ENCODE measurements at regions not wholly inside any gene's neighbourhood (a gene's known extent, or its start where the extent isn't known, plus 50 kb on each side); places are given as distances from the start of the nearest gene placed in this dataset.

DNA sequence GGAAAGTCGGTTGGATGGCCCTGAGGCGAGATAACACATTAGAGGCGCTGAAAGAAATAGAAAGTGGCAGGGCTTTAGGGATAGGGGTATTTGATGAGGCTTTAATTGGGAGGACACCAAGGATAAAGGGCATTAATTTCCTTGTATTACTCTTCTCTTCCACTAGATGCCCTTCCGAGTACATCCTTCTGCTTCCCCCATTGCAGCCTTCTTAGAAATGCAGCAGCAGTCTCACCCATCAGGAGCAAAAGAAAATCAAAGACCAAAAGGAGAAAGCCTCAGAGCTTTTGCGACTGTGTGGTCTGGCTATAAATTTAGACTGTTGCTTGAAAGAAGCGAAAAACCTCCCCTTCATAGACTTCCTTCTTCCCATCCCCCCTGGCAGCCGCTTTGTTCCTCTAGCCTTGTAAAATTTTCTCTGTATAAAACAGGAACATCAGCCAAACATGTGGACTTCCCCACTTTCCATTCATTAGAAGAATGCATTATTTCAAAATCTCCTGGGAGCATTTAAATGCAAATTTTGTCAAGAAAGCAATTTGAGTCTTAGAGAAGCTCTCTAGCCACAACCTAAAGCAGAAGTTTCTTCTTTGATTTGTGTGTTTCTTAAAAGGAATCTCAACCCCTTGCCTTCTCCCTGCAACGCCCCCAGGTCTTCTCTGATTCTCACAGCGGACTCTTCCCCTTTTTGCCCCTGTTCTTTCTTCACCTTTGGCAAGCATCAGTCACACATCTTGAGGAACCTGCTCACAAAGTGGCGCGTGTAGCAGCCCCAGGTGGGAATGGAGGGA lies 76.6 kb downstream of the NDUFS5 start:
- H3K27ac ChIP-seq, result peak overlapping the region in 5 of 12 donors; percentile 11 to 95 (median 37)
- peak in 3 of 5 donors; percentile 39 to 65 (median 42) for DNase-seq
- H3K4me1 ChIP-seq, result peaks cover 0 to 52% (median 35%) of the 10 kb centered on the region in 12 donors
- no peaks in the 10 kb centered on the region for H3K27me3 ChIP-seq
- intact Hi-C loops (cut with DNase I), result loop anchor here in 8 of 10 donors (1.0 to 10.0 kb wide), 8 partner anchors 88 to 440 kb away; no protein-coding TSS in a partner anchor
- peak; percentile 28 to 54 (median 30) for ATAC-seq
- H3K36me3 ChIP-seq, result no peaks in the 10 kb centered on the region
- WGBS, 4 donors, result 34 to 44% (median 37%) methylated on average over 11 of the region's 11 CpGs
- TF ChIP-seq POLR2A (IDR thresholded peaks at IDR 0.05), result no peak
- TF ChIP-seq, protein P1, sequence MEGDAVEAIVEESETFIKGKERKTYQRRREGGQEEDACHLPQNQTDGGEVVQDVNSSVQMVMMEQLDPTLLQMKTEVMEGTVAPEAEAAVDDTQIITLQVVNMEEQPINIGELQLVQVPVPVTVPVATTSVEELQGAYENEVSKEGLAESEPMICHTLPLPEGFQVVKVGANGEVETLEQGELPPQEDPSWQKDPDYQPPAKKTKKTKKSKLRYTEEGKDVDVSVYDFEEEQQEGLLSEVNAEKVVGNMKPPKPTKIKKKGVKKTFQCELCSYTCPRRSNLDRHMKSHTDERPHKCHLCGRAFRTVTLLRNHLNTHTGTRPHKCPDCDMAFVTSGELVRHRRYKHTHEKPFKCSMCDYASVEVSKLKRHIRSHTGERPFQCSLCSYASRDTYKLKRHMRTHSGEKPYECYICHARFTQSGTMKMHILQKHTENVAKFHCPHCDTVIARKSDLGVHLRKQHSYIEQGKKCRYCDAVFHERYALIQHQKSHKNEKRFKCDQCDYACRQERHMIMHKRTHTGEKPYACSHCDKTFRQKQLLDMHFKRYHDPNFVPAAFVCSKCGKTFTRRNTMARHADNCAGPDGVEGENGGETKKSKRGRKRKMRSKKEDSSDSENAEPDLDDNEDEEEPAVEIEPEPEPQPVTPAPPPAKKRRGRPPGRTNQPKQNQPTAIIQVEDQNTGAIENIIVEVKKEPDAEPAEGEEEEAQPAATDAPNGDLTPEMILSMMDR (IDR thresholded peaks at IDR 0.05), result peak; percentile 48 to 86 (median 70)
- no peaks in the 10 kb centered on the region for H3K9me3 ChIP-seq
- no peak overlapping the region for H3K4me3 ChIP-seq

DNA sequence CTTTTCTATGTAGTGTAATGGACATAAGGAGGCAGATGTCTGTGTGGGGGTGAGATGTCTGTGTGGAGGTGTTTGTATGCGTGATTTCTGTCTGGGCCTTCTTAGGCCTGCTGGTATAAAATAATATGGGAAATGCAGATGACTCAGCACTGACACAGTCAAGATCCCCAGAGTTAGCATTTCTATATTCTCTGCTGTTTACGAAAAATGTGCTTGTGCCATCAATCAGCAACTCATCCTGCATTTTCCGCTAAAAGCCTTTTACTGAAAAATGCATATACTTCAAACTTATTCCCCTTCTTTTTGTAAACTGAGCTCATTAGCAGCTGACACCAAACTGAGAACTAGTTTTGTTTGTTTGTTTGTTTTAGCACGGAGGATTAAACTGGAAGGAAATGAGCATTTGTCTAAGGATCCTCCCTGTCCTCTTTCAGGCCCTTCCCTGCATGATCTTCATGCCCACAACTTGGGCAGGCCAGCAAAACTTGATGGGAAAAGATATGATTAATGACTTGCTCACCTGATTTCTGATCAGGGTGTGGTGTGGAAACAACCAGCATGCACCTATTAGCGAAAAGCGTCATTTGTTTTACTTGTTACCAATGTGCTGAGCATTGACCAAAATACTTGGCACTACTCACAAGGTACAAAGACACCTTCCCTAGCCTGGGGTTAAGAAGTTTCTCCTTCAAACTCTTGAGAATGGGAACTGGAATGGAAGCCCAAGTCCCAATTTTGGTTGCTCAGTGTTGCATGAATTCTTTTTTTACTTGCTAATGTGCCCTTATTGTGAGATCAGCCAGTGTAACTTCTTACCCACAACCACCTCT lies 77.4 kb downstream of the NDUFS5 start:
- ATAC-seq, result no peak
- DNase-seq, result no peak
- Histone ChIP-seq H3K9me3 (no peaks in the 10 kb centered on the region), H3K36me3 (no peaks in the 10 kb centered on the region), H3K4me3 (peak overlapping the region in 1 of 12 donors; percentile 1), H3K27ac (peak overlapping the region in 4 of 12 donors; percentile 11 to 97 (median 92)), H3K27me3 (no peaks in the 10 kb centered on the region), H3K4me1 (peaks cover 0 to 57% (median 42%) of the 10 kb centered on the region in 12 donors)
- TF ChIP-seq, protein P1 (IDR thresholded peaks at IDR 0.05), result no peak
- intact Hi-C loops (cut with DNase I), result loop anchor here in 9 of 10 donors (1.0 to 10.0 kb wide), 10 partner anchors 29 to 439 kb away; no protein-coding TSS in a partner anchor
- WGBS, 4 donors, result 82 to 88% (median 86%) methylated on average over 6 of the region's 6 CpGs

DNA sequence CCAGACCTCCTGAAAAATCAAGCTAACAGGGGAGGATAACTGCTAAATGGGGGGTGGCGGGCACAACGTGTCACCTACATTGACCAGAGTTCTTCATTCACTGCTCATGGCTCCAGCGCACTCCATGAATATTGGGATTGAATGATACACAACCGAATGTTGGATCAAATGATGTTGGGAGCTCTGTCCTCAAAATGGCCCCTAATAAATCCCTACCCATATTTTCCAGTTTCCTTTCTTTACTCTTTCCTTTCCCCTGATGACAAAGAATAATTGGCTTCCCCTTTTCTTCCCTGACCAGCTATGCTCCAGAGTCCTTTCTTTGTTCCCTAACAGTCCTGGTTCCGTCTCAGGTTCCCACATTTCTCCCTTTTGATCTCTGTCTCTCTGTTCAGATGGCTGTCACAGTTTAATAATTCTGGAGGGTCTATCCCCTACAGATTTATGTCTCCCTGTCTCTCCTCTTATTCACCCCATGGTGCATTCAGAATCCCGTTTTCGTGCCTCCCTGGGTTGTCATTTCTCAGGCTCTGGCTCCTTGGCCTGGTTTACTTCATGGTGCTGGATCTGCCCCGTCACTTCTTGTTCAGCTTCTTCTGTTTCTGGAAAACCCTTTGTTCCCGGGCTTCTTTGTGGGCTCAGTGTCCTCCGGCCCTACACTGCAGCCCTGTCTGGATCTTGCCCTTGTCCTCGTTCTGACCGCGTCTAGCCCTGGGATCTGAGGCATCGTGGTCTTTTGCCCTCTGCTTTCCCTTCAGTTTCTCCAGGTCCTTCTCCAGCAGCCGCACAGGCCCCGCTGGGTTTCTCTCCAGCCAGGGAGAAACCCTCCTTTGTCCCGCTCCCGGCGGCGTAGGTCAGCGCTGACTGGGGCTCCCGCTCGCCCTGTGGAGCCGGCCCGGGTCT lies 78.3 kb downstream of the NDUFS5 start:
- H3K36me3 ChIP-seq, result no peaks in the 10 kb centered on the region
- no peaks in the 10 kb centered on the region for H3K9me3 ChIP-seq
- DNase-seq, result peak in 3 of 5 donors; percentile 26 to 36 (median 31)
- peak in 3 of 4 donors; percentile 6 to 41 (median 11) for ATAC-seq
- peak overlapping the region; percentile 85 to 97 (median 94) for H3K27ac ChIP-seq
- TF ChIP-seq, protein P1 (IDR thresholded peaks at IDR 0.05), result no peak
- TF ChIP-seq POLR2A (IDR thresholded peaks at IDR 0.05), result no peak
- peak overlapping the region; percentile 56 to 98 (median 92) for H3K4me3 ChIP-seq
- H3K4me1 ChIP-seq, result peaks cover 0 to 61% (median 44%) of the 10 kb centered on the region in 12 donors
- H3K27me3 ChIP-seq, result no peaks in the 10 kb centered on the region
- intact Hi-C loops (cut with DNase I), result loop anchor here (1.0 to 10.0 kb wide), 11 partner anchors 28 to 438 kb away; no protein-coding TSS in a partner anchor
- 26 to 37% (median 30%) methylated on average over 21 to 25 of the region's 25 CpGs for WGBS, 4 donors
